HG03196 (cell line): ENCODE measurements at regions not wholly inside any gene's neighbourhood (a gene's known extent, or its start where the extent isn't known, plus 50 kb on each side); places are given as distances from the start of the nearest gene placed in this dataset.
"Not testable (repeated sequence)": the region's sequence is repeated elsewhere in the genome, so short reads cannot be mapped to it uniquely, and the experiment has no call there.

Source experiments
- ATAC-seq: cut with Tn5 transposase; IDR thresholded peaks from one replicate; pipeline ENCODE4 v1.9.1; 2021; ENCODE audit not compliant: unreplicated experiment

- no peak for ATAC-seq
Observed at GRCh38 chr2:207216457-207216856, 50.7 kb upstream of the KLF7 start.

- no peak for ATAC-seq
Observed at GRCh38 chr2:207217442-207217841, 51.7 kb upstream of the KLF7 start.

DNA sequence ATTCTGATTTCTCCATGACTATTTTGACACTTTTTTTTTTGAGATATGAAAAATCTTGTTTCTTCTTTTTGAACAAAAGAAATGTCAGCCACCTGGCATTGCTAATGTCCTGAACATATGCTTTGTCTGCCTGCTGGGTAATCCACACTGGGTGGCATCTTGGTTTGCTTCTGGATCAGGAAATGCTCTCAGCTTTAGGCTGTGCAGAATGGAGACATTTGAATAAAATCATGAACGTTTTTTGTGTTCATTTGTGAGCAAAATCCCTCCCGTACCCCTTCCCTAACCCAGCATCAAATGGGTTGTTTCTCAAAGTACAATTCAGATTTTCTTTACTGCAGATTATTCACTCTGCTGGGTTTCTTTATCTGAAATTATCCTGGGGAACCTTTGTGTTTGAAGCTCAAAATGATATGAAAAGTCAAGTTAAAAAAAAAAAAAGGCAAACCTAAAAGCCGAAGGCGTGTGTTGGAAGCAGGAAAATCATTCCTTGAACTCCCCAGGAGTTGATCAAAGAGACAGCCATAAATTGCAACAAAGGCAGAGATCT lies 53.4 kb upstream of the KLF7 start:
- ATAC-seq, result no peak

- no peak for ATAC-seq
Observed at GRCh38 chr2:207219676-207220501, 54.1 kb upstream of the KLF7 start.

DNA sequence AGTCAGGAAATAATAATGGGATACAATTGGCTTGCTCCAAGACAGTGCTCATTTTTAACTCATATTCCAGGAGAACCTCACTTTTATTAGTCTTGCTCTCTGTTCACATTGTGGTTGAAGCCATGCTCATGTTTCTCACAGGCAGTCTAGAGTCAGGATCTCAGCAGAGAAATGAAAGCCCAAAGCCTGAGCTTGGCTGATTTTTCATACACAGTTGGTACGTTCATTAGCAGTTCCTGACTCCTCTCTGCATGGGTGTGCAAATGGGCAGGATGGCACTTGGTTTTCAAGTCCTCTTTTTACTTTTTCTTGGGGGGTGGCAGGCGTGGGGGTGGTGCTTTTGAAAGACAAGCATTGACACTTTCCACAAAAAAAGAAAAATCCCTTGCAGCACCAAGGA lies 56.0 kb upstream of the KLF7 start:
- no peak for ATAC-seq

DNA sequence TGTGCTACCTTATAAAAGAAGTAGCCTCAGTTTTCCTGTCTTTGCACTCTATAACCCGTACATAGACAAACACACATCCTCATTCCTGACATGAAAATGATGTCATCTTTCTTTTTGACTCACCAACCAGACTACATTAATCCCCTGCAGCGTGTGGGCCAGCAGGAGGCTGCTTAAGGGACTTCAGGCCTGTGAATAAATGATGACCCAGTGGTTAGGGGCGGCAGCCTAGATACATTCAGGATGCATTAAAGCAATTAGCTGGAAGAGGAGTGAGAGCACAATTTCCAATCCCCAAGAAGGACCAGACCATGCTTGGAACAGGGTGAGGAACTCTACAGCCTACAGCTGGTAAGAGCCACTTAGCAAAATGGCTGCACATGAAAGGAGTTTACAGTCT lies 57.3 kb upstream of the KLF7 start:
- peak; percentile 76 for ATAC-seq

GRCh38 chr2:207224381-207224780 lies 58.6 kb upstream of the KLF7 start:
- no peak for ATAC-seq

GRCh38 chr2:207224791-207225482 lies 59.2 kb upstream of the KLF7 start:
- no peak for ATAC-seq

DNA sequence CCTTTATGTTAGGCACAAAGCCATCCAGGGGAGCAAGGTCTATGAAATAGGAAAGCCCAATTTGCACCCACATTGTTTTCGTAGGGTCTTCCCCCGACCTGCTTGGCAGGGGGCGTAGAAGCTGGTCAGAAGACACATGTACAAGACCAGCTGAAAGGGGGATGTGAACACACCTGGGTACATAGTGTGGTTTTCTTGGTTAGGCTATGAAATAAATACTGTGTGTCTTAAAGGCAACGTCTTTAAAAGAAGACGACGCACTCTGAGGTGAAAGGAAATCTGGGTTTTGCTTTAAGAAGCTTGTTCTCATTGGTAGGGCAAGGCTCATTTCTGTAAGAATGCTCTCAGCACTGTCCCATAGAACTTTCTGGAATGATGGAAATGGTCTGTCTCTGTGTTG lies 60.0 kb upstream of the KLF7 start:
- no peak for ATAC-seq

DNA sequence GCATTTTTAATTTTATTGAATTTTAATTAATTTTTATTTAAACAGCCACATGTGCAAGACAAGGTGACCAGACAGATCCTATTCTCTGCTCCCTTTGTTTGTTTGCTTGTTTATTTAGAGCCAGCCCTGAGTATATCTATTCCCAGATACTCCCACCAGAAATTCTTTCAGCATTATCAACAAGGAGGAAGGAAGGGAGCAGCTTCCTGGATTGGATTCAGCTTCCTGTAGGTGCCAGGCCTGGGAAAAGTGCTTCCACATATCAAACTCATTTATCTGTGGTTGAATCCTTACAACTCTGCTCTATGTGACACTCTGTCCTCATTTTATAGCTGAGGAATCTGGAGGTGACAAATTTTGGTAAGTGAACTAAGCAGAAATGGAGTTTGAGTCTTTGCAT lies 60.5 kb upstream of the KLF7 start:
- ATAC-seq, result no peak

DNA sequence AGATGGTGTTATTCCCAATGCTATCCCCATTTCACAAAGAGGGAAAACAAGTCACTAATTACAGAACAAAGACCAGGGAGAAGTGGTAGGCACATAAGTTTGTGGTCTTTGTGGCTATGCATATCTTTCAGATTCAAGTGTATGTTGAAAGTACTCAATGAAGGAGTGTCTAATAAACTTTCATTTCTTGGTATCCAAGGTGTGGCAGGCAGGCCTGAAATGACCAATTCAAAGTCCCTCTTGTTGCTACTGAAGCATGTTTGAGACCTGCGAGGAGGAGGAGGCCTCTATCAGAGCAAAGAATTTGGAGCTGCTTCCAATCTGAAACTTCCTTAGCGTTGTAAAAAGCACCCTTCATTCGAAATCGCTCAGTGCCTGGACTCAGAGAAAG lies 60.9 kb upstream of the KLF7 start:
- no peak for ATAC-seq

DNA sequence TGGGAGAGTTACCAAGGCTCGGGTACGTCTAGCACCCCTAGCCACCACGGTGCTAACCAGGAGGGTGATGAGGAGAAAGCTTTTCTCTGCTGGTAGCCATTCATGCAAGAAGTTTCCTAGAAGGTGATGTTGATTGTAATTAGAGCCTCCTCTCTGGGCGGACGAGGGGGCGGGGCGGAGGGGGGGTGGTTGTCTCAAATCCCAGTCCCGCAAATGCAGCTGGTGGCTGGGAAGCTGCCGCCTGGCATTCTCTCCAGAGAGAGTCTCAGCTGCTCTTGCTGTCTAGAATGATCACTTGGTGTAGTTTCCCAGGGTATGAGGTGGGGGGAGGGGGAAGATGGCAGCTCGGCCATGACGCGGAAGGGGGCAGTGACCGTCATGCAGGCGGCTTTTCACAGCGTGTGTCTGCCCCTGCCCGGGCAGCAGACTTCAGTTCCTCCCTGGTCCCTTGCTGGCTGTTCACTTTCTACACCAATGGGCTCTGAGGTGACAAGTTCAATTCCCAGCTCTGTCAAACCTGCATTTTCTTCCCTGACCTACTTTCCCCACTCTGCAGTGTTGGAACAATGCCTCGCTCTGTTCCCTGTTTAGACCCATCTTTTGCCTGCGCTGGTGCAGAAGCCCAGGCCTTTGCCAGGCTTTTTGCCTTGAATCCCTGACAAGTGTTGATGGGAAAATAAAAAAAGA lies 61.5 kb upstream of the KLF7 start:
- no peak for ATAC-seq

DNA sequence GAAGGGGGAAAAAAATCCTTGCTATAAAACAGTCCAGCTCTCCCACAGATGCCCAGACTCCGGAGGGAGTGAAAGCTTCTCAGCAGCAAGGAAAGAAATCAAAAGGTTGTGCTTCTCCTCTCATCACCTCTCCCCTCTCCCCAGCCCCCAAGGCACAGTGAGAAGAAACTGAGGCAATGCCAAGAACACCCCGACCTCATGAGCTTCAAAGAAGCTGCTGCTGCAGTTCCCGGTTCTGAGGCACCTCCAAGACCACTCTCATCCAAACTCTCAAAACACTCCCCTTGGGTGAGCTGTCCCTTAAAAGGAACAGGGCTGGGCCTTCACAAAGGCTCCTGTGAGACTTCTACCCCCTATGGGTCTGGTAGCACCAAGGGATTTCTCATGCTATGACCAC lies 62.0 kb upstream of the KLF7 start:
- no peak for ATAC-seq

GRCh38 chr2:207228402-207228801 lies 62.7 kb upstream of the KLF7 start:
- ATAC-seq, result no peak

GRCh38 chr2:207229161-207229560 lies 63.4 kb upstream of the KLF7 start:
- no peak for ATAC-seq

DNA sequence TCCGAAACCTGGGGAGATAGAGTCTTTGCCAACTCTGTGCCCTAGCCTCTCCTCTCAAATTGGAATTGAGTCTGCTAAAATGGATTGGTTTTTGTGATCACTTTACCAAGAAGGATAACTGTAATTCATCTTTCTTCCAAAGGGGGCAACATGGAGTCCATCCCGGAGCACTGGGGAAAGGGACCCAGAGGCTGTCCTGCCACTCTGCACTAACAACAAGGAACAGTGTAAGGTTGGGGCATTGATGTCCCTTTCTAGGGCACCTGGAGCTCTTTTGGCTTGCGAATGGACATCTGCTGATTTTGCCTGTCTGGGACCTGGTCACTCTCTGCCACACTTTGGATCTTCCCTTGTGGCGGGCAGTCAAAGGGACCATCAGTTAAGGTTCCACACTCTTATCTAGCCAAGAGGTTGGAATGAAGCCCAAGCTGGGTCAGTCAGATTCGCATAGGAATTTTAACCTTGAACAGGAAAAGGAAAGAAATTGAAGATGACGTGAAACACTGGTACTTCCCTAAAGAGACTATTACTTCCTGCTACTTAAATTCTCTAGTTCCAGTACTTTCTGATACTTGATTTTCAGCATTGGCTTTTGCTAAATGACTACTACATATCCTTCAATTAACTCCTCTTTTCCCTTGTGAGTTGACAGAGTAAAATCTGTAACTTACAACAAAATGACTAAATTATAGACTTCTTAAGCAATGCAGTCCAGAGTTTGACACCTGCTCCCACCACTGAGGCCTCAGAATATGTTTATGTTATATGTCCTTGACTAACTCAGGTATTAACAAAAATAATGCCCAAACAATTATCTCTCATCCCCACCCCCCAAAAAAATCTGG lies 64.7 kb upstream of the KLF7 start:
- no peak for ATAC-seq

DNA sequence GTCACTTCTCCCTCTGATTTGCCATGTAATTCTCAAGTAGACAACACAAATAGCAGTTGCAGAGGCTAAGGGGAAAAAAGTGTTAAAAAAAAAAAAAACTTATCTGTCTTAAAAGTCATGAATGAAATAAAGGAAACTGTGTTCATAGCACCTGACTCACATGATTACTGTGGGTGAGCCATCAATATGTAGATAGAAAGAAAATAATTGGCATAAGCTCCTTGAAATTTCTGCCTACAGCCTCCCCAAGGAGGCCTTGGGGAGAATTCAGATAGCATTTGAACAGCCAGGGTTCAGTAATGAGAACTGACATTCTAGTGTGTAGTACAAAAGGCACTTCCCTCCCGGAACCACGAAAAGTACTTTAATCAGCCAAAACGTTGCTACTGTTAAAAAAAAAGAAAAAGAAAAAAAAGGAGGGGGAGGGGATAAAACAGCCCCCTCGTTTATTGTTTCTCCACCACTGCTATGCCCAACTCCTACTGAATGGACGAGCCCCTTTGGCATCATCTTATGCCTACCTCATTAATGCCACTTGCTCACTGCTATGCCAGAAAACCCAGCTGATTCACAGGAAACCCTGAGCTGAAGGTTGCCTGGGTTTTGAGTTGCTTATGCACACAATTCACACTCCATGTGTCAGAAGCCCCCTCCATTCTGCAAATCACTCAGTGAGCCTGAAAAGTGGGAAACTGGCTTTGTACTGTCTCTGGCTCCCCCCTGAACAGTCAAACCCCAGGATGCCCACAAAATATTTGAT lies 65.5 kb upstream of the KLF7 start:
- ATAC-seq, result no peak

GRCh38 chr2:207231967-207232366 lies 66.2 kb upstream of the KLF7 start:
- no peak for ATAC-seq

GRCh38 chr2:207233141-207233540 lies 67.4 kb upstream of the KLF7 start:
- not testable (repeated sequence) for ATAC-seq

GRCh38 chr2:207233731-207234130 lies 68.0 kb upstream of the KLF7 start:
- no peak for ATAC-seq
